Stimulated activated CD4-positive, alpha-beta T cell treated with anti-CD3 and anti-CD28 coated beads, Interleukin-12 subunit alpha, Interleukin-12 subunit beta, amount 100 ng/mL, for 24 hours (primary cell): ENCODE measurements at regions not wholly inside any gene's neighbourhood (a gene's known extent, or its start where the extent isn't known, plus 50 kb on each side); places are given as distances from the start of the nearest gene placed in this dataset.

ENCODE experiments used
- DNase-seq, 2 experiments: peaks; one replicate each; pipeline ENCODE4 v3.0.0-alpha.2; 2020; ENCODE audit warnings: low read depth in 2 of 2

DNA sequence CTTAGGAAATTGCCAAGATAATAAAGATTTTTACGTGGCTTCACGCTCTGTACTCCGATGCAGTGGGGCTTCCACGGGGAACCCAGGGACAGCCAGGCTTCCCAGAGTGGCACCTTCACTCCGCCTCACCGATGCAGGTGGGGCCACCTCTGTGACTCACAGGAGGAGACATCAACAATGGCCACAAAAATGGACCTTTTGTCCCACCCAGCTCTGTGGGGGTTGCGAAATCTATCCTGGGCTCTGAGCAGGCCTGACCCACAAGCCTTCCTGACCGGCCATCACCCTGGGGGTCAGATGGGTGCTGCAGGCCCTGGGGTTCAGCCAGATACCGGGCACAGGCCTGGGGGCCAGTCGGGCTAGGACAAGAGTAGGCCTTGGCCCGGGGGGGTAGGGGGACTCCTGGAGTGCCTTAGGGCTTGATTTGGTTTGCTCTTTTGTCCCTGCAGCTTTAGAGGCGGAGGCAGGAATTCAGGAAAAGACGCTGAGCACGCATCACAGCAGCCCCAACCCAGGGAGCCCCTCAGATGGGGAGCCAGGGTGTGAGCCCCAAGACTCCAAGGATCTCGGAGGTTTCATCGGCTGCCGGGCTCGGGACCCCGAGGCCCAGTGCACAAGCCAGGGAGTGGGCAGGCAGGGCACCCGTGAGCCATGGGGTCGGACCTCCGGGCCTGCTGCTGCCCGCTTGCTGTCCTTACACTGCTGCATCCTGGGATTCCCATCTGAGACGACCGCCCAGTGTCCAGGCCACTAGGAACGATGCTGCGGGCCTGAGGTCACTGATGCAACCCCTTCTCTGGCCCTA, 136.5 kb upstream of the NKX1-1 start:
- no peak for DNase-seq

DNA sequence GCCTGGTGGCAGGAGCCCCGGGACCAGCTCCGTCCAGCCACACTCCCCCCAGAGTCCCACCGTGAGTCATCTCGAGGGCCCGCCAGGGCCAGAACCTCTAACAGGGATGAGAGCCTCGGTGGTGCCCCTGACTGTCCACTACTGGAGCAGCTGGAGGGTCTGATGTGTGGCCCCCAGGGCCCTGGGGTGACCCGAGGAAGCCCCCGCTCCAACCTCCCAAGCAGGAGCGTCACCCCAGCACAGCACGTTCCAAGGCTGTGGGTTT, 135.9 kb upstream of the NKX1-1 start:
- DNase-seq = no peak

DNA sequence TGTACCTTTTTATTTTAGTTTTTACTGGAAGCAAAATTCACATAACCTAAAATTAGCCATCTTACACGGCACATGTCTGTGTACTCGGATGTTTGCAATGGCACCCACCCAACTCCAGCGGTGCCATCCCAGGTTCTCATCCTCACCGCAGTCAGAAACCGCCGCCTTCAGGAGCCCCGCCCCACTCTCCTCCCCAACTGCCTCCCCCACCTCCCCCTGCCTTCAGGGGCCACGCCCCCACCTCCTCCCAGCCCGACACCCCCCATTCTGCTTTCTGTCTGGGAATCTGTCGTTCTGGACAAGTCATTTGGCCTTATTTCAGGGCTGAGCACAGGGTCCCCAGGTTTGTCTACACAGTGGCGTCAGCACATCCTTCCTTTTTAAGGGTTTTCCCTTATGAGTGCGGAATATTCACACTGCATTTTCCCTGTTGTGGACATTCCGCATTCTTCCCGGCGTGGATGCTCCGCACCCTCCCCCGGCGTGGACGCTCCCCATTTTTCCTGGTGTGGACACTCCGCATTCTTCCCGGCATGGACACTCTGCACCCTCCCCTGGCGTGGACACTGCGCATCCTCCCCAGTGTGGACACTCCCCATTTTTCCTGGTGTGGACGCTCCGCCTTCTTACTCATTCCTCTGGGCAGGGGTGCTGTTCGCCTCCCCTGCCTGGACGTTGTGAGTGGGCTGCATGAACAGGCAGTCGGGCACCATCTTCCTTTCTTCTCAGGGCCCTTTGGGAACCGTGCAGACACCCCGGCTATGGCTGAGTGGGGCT, 135.4 kb upstream of the NKX1-1 start:
- DNase-seq = no peak

DNA sequence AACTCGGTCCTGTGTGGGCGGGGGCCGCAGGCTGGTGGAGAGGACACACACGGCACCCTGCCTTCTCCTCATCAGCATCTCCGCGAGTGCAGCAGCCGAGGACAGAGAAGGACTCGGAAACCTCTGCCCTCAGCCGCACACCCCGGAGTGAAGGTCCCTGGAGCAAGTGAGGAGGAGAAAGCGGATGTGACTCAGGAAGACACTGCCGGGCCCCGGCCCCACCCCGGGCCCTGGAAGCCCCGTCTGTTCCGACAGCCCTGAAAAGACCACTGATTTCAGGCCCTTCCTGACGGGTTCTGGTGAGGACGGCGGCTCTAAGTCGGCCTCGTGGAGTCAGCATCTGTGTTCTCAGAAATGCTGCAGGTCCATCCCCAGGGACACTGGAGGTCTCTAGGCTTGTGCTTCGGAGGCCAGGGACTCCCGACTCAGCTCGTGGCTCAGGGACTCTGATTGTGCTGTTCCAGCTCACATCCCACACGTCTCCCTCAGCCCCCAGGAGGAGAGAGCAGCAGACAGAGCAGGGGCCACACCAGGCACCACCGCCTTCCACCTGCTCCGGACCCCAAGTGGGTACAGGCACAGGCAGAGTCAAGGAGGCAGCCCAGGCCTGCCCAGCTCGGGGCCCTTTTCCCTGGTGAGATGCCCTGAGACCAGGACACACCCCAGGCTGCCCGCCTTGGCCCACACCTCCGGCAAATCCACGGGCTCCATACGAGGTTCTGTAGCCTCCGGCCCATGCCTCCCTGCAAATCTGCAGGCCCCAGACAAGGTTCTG, 134.5 kb upstream of the NKX1-1 start:
- DNase-seq = no peak

DNA sequence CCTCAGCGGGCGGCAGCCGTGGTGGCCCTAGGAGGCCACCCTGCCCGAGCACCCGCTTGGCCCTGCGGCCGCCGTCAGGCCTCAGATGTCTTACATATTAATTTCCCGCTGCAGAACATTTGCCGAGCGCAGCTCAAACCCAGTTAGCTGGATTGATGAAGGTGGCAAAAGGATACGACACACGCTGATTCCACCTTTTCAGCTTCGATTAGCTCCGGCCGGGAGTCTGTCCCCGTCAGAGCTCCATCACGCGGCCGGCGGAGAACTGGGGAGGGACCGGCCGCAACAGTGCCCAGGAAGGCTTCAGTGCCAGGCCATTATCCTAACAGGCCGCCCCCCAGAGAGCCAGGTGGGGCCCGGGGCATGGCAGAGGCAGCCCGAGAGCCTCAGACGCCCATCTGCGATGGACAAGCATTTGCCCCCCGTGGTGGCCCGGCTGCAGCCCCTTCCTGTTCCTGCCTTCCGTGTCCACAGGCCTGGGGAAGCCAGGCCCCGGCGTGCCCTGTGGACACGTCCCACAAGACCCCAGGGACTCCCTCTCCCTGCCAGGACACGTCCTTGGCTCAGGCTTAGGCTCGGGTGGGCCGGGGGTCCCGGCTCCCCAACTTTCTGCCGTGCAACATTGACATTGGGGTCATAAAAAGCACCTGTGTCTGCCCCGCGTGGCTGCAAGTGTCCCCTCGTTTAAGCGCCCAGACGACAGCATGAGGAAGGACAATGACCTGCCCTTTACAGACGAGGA, 133.8 kb upstream of the NKX1-1 start:
- DNase-seq = no peak

DNA sequence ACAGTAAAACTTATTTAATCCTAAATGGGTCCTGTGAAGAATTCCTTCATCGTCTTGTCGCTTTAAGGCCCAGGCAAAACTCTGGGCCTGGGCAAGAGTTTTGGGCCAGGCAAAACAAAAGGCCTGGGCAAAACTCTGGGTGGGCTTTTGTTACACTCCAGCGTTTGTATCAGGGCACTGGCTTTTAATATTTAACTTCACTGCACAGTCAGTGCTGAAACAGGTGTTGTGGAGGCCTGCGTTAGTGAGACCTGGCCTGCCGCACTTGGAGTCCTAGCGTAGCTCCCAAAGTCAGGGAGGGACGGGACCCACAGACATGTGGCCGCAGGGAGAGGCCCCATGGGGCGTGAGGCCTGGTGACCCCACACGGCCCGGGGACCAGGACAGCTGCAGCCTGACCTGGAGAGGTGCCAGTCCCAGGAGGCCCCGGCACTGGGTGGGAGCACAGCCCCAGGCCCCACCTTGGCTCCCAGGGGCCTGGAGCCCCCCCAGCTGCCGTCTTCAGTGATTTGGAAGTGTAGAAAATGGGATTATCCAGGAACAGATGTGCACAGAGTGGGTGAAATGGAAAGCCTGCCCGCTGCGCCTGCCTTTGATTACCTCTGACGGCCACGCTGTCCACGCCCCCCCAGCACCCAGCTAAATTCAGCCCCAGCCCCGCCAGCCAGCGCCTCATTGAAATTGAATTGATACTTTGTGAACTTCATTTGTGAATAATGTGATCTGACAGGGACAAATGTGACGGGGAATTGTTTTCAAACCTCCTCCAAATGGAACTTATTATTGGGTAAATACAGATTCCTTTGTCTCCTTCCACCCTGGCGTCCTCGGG, 132.9 kb upstream of the NKX1-1 start:
- no peak for DNase-seq

DNA sequence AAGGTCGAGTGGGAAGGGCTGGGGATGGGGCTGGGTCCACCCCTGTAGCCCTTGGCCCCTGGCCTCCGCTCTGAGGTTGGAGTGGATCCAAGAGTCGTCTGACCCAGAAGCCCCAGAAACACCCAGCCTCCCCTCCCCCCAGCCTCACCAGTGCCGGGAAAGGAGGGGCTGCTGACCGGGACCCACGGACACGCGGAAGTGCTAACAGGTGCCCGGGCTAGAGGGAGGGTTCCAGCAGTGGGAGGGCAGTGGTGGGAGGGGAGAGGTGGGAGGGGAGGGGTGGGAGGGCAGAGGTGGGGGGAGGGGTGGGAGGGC, 131.8 kb upstream of the NKX1-1 start:
- DNase-seq = no peak

DNA sequence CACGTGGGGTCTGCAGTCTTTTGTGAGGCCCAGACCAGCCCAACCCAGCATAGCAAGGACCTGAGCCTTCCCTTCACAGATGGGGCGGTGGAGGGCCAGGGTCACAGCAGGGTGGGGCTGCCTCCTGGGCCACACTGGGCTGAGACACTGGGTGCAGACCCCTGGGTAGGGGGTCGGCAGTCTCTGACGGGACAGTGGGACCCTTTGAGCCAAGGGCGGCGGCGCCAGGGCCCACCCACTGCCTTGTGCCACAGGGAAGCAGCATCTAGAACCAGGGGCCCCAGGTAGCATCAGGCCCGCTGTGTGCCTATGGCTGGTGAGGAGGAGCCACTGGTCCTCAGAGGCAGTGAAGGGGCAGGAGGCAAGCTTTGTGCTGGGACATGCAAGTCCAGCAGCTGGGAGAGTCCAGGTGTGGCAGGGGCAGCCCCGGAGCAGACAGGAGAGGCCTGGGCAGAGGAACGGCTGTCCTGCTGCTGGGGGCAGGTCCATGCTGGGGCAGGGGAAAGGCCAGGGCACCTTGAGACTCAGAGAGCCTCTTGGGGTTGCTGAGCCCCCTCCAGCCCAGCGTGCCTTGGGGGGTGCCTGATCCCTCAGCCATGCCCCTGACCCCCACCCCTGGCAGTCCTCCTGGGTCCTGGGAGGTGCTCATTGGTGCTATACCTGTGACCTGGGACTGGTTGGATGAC, 131.3 kb upstream of the NKX1-1 start:
- no peak for DNase-seq

DNA sequence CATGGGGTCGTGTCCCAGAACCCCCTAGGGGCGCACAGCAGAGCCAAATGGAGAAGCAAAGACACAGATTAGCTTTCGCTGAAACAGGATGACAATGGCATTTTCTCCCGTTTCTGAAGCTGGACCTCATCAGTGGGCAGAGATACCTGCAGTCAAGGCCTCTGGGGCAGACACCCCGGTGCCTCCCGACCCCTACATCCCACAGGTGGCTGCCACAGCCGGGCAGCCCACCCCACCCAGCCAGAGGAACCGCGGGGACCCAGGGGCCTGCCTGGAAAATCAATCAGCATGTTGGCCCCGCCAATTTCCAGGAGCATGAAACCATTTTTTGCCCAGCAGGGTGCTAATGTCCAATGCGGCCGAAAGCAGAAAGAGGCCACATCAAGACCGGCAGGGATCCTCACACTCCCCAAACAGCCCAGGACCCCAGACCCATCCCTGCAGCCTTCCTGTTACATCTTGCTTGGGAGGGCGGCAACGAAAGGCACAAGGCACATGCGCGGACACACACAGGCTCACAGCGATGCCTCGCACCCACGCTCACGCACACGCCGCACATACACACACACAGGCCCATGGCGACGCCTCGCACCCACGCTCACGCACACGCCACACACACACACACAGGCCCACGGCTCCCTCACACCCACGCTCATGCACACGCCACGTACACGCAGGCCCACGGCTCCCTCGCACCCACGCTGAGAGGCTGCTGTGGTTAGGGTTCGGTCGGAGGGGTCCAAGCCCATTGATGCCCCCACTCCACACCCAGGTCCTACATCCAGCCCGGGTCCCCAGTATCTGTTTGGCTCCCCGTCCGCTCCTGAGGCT, 130.6 kb upstream of the NKX1-1 start:
- DNase-seq = no peak

DNA sequence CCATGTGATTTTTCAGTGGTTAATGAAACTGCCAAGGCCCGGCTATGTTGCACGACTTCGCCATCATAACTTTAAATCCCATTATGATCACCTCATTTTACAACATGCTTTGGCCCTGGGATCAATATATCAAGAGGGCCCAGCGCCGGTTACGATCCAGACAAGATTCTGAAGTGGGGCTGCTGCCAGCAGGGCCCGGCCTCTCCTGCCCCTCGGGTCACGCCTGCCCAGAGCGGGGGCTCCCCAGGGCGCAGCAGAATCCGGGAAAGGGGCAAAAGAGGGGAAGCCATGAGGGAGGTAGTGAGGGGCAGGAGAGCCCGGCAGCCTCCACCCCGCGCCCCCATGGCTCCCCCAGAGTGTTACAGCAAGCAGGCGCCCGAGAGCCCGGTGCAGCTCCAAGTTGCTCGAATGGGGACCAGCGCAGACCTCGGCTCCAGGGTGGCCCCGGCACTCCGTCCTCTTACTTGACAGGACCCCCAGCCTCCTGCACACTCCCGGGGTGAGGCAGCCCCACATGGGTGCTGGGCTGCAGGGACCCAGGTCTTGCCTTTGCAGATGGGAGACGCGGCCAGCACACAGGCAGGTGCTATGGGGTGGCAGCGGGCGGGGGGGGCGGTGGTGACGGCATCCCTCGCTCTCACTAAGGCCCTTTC, 129.8 kb upstream of the NKX1-1 start:
- DNase-seq = no peak

DNA sequence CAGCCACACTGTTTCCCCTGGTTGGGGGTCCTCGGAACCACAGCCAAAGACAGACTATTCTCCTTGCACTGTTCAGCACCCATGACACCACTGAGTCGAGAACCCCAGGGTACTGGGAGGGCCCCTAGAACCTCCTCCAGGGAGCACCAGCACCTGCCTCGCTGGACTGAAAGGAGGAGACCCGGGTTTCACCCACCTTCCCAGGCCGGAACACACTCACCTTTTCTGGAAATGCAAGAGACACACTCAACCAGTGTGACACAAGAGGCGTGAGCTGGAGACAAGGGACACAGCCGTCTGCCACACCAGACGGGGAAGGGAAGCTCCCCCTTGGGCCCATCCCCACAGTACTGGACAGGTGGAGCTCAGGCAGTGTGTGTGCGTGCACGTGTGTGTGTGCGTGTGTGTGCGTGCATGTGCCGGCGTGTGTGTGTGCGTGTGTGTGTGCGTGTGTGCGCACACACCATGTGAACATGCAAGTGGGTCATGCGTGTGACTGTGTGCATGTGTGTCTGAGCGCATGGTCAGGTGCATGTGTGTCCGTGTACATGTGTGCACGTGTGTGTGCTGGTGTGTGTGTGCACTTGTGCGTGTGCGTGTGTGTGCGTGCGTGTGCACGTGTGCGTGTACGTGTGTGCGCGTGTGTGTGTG, 128.8 kb upstream of the NKX1-1 start:
- no peak for DNase-seq

DNA sequence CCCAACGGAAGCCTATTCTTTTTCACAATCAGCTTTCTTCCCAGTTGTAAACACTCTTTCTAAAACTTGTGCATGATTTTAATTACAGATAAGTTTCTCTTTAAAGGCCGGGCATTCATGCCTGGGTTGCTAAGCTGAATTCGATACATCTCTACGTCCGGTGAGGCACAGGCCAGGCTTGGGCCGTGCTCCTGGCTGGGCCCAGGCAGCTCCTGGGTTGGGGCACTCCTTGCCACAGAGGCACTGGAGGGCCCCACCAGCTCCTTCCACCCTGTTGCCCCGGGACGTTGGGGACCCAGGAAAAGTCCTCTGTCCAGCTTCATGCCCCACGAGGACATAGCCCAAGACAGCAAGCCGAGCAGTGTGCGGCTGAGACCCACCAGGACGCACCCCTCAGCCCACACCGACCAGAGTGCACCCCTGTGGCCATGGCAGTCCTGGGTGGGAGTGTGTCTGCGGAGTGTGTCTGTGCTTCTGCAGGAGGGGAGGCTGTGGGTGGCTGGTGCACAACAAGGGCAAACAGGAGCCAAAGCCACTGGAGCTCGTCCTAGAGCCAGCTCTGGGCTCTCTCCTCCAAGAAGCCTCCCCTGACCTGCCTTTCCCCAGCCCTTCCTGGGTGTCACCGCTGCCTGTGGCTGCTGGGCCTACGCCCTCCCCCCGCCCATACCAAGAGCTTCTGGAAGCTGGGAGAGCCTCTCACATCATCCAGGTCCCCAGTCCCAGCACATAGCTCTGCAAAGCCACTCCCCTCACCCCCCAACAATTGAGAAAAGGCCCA, 128.0 kb upstream of the NKX1-1 start:
- no peak for DNase-seq

DNA sequence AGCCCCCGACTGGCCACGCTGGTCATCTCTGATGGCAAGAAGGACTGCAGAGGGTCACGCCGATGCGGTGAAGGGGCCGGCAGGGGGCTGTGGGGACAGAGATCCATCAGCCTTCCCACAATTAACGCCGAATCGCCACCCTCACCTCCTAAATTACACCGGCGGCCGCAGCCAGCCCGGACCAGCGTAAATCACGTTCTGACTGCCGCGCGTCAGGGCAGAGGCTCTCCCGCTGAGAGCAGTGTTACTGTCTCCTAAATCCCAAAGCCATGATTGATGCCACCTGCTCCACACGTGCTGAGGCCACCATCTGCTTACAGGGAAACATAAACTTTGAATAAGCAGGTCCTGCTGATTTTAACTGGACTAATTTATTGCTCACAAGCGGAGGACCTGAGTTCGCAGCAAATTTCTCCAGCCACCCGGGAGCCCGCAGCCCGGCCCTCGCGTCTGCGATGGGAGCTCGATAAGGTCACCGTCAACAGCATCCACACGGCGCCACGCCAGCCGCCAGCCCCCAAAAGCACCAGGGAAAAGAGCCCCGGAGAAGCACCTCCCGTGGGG, 127.3 kb upstream of the NKX1-1 start:
- no peak for DNase-seq

DNA sequence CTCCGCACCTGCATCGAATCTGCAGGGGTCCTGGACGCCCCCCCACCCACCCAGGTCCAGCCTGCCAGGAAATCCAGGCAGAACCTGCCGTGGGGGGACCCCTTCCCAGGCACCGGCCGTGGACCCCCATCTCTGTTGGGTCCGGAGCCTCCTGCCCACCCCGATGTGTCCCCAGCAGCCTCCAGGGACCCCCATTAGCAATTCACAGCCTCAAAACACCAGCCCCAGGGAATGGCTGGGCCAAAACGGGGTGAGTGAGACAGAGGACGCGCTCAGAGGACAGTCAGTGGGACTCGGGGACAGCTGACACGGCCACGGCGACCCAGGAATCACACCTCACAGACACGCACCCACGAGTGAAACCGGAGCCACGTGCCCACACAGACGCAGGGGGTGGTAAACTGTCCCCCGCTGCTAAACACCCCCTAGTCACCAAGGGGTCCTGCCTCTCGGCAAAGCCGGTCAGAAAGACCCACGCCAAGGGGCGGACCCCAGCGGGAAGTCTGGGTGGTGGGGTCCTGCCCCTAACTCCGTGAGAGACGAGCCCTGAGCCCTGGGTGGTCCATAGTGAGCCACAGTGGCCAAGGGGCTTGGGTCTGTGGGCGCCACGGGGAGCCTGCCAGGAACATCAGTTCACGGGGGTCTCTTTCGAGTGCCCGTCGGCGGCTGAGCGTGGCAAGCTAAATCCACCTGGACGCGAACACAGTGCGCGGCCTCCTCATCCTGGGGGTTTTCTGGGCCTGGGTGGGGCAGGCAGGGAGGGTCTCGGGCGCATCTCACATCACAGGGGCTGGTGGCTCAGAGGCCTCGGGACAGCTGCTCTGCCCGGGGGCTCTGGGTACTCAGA, 126.5 kb upstream of the NKX1-1 start:
- no peak for DNase-seq

DNA sequence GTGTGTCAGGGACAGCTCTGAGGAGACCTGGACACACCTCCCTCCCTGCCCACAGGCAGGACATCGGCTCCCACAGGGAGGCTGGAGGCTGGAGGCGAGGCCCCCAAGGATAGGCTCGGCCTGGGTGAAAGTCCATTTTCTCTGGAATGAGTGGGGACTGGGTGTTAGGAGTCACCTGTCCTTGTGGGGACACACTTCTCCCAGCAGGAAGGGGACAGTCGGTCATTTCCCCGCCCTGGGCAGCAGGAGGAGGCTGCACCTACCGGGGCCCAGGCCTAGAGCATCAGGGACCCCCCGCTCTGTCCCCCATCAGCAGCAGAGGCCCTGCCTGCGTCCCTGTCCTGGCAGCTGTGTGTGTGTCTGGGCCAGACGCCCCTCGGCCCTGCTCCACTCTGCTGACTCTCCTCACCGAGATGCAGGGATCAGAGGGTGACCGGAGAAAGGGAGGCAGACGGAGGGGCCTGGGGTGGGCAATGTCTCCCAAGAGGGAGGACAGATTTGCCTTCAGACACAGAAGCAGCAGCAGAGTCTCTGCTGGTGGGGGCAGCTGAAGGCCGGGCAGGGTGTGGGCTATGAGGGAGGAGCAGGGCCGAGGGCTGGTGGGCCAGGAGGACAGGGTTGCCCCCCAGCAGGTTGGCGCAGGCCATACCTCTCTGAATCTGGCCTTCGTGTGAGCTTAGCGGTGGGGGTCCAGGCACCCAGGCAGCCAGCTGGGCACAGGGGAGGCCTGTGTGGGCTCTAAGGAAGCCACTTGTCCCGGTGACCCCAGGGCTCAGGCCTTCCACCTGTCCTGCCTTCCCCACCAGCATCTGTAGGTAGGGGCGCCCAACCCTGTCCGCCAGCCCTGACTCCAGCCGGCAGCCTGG, 125.7 kb upstream of the NKX1-1 start:
- DNase-seq = no peak

DNA sequence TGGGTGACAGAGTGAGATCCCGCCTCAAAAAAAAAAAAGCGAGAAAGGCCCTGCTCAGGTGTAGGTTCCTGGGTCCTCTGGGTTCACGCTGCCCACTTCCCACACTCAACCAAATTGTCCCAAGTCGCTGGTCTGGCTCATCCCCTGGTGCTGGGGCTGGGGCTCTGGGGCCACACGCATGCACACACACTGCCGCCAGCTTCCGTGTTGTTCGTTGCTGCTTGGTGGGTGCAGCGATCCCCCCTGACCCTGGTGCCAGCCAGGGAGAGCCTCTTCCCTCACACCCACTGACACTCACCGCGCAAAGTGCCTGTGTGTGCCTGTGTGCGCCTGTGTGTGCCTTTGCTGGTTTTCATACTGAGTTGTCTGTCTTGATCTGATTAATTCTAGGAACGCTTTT, 124.1 kb upstream of the NKX1-1 start:
- no peak for DNase-seq
